ENCODE measurements at regions not wholly inside any gene's neighbourhood (a gene's known extent, or its start where the extent isn't known, plus 50 kb on each side); places are given as distances from the start of the nearest gene placed in this dataset.
A peak's percentile ranks its signal among the peaks of the same experiment; 100 is the strongest.

- DNase-seq (ENCODE audit: low spot score in 2 of 2) = no peak
- Mint-ChIP-seq H3K27ac (no peak overlapping the region), H3K4me3 (no peak overlapping the region), H3K4me1 (no peaks in the 10 kb centered on the region), H3K36me3 (no peaks in the 10 kb centered on the region), H3K9me3 (peaks cover 20% of the 10 kb centered on the region)
- no peak for ATAC-seq
Observed at GRCh38 chr4:167290678-167291077, 56.4 kb upstream of the SPOCK3 start.

- Mint-ChIP-seq H3K4me3 (no peak overlapping the region), H3K27ac (no peak overlapping the region), H3K9me3 (peaks cover 6% of the 10 kb centered on the region), H3K36me3 (no peaks in the 10 kb centered on the region), H3K4me1 (no peaks in the 10 kb centered on the region)
- DNase-seq (ENCODE audit: low spot score in 2 of 2) (no peak), ATAC-seq (no peak)
Observed at GRCh38 chr4:167308876-167309275, 74.6 kb upstream of the SPOCK3 start.

GRCh38 chr4:167321299-167321698, 87.0 kb upstream of the SPOCK3 start:
- Mint-ChIP-seq H3K27ac (no peak overlapping the region), H3K36me3 (no peaks in the 10 kb centered on the region), H3K4me3 (no peak overlapping the region), H3K9me3 (peaks cover 8% of the 10 kb centered on the region), H3K4me1 (no peaks in the 10 kb centered on the region)
- DNase-seq (ENCODE audit: low spot score in 2 of 2) = no peak
- no peak for ATAC-seq

- no peak for DNase-seq (ENCODE audit: low spot score in 2 of 2)
- ATAC-seq = no peak
- no peak overlapping the region for H3K27ac Mint-ChIP-seq
- H3K9me3 Mint-ChIP-seq = peaks cover 25% of the 10 kb centered on the region
- no peak overlapping the region for H3K4me3 Mint-ChIP-seq
- H3K36me3 Mint-ChIP-seq = no peaks in the 10 kb centered on the region
- no peaks in the 10 kb centered on the region for H3K4me1 Mint-ChIP-seq
Observed at GRCh38 chr4:167339781-167340180, 105.5 kb upstream of the SPOCK3 start.

- H3K27ac Mint-ChIP-seq = no peak overlapping the region
- ATAC-seq (no peak), DNase-seq (ENCODE audit: low spot score in 2 of 2) (no peak)
- H3K9me3 Mint-ChIP-seq = peaks cover 14% of the 10 kb centered on the region
- H3K4me3 Mint-ChIP-seq = no peak overlapping the region
- no peaks in the 10 kb centered on the region for H3K4me1 Mint-ChIP-seq
- no peaks in the 10 kb centered on the region for H3K36me3 Mint-ChIP-seq
Observed at GRCh38 chr4:167359711-167360110, 125.4 kb upstream of the SPOCK3 start.

GRCh38 chr4:167379076-167379835, 145.0 kb upstream of the SPOCK3 start:
- H3K36me3 Mint-ChIP-seq = no peaks in the 10 kb centered on the region
- DNase-seq (ENCODE audit: low spot score in 2 of 2) (no peak), ATAC-seq (no peak)
- peaks cover 10% of the 10 kb centered on the region for H3K9me3 Mint-ChIP-seq
- H3K27ac Mint-ChIP-seq = no peak overlapping the region
- H3K4me1 Mint-ChIP-seq = no peaks in the 10 kb centered on the region
- no peak overlapping the region for H3K4me3 Mint-ChIP-seq

GRCh38 chr4:167380964-167381363, 146.7 kb upstream of the SPOCK3 start:
- no peaks in the 10 kb centered on the region for H3K4me1 Mint-ChIP-seq
- DNase-seq (ENCODE audit: low spot score in 2 of 2) (no peak), ATAC-seq (no peak)
- H3K27ac Mint-ChIP-seq = no peak overlapping the region
- peaks cover 8% of the 10 kb centered on the region for H3K9me3 Mint-ChIP-seq
- no peaks in the 10 kb centered on the region for H3K36me3 Mint-ChIP-seq
- no peak overlapping the region for H3K4me3 Mint-ChIP-seq

- Mint-ChIP-seq H3K36me3 (no peaks in the 10 kb centered on the region), H3K4me3 (no peak overlapping the region), H3K4me1 (no peaks in the 10 kb centered on the region), H3K9me3 (peaks cover 10% of the 10 kb centered on the region), H3K27ac (no peak overlapping the region)
- ATAC-seq = no peak
- no peak for DNase-seq (ENCODE audit: low spot score in 2 of 2)
Observed at GRCh38 chr4:167383291-167383690, 149.0 kb upstream of the SPOCK3 start.

- no peak for ATAC-seq
- H3K9me3 Mint-ChIP-seq = peaks cover 17% of the 10 kb centered on the region
- H3K4me1 Mint-ChIP-seq = no peaks in the 10 kb centered on the region
- no peak overlapping the region for H3K4me3 Mint-ChIP-seq
- DNase-seq (ENCODE audit: low spot score in 2 of 2) = no peak
- H3K36me3 Mint-ChIP-seq = no peaks in the 10 kb centered on the region
- no peak overlapping the region for H3K27ac Mint-ChIP-seq
Observed at GRCh38 chr4:167397586-167397985, 163.3 kb upstream of the SPOCK3 start.

- H3K9me3 Mint-ChIP-seq = peaks cover 13% of the 10 kb centered on the region
- no peaks in the 10 kb centered on the region for H3K36me3 Mint-ChIP-seq
- no peaks in the 10 kb centered on the region for H3K4me1 Mint-ChIP-seq
- no peak overlapping the region for H3K4me3 Mint-ChIP-seq
- no peak for ATAC-seq
- H3K27ac Mint-ChIP-seq = no peak overlapping the region
- no peak for DNase-seq (ENCODE audit: low spot score in 2 of 2)
Observed at GRCh38 chr4:167399201-167399600, 164.9 kb upstream of the SPOCK3 start.

GRCh38 chr4:167406181-167406580, 171.9 kb upstream of the SPOCK3 start:
- Mint-ChIP-seq H3K4me3 (no peak overlapping the region), H3K9me3 (peaks cover 7% of the 10 kb centered on the region), H3K36me3 (no peaks in the 10 kb centered on the region), H3K27ac (no peak overlapping the region), H3K4me1 (no peaks in the 10 kb centered on the region)
- ATAC-seq = no peak
- no peak for DNase-seq (ENCODE audit: low spot score in 2 of 2)

GRCh38 chr4:167415461-167415860, 181.2 kb upstream of the SPOCK3 start:
- peaks cover 10% of the 10 kb centered on the region for H3K9me3 Mint-ChIP-seq
- DNase-seq (ENCODE audit: low spot score in 2 of 2) (no peak), ATAC-seq (no peak)
- H3K4me3 Mint-ChIP-seq = no peak overlapping the region
- H3K27ac Mint-ChIP-seq = no peak overlapping the region
- no peaks in the 10 kb centered on the region for H3K4me1 Mint-ChIP-seq
- H3K36me3 Mint-ChIP-seq = no peaks in the 10 kb centered on the region

GRCh38 chr4:167419468-167420140, 185.3 kb upstream of the SPOCK3 start:
- Mint-ChIP-seq H3K9me3 (peaks cover 14% of the 10 kb centered on the region), H3K27ac (no peak overlapping the region), H3K4me1 (no peaks in the 10 kb centered on the region), H3K4me3 (no peak overlapping the region), H3K36me3 (no peaks in the 10 kb centered on the region)
- DNase-seq (ENCODE audit: low spot score in 2 of 2) (no peak), ATAC-seq (no peak)

- DNase-seq (ENCODE audit: low spot score in 2 of 2) (no peak), ATAC-seq (no peak)
- Mint-ChIP-seq H3K27ac (no peak overlapping the region), H3K4me1 (no peaks in the 10 kb centered on the region), H3K4me3 (no peak overlapping the region), H3K36me3 (no peaks in the 10 kb centered on the region), H3K9me3 (peaks cover 17% of the 10 kb centered on the region)
Observed at GRCh38 chr4:167421201-167421600, 186.9 kb upstream of the SPOCK3 start.

GRCh38 chr4:167424341-167425256, 190.3 kb upstream of the SPOCK3 start:
- Mint-ChIP-seq H3K9me3 (peaks cover 12% of the 10 kb centered on the region), H3K4me3 (no peak overlapping the region), H3K36me3 (no peaks in the 10 kb centered on the region), H3K4me1 (no peaks in the 10 kb centered on the region), H3K27ac (no peak overlapping the region)
- DNase-seq (ENCODE audit: low spot score in 2 of 2) (no peak), ATAC-seq (peak; percentile 16)

All from stimulated activated effector memory CD8-positive, alpha-beta T cell treated with anti-CD3 and anti-CD28 coated beads, Interleukin-12 subunit alpha, Interleukin-12 subunit beta, amount 100 ng/mL, for 72 hours (primary cell).